Keratinocyte (primary cell): ENCODE measurements at regions not wholly inside any gene's neighbourhood (a gene's known extent, or its start where the extent isn't known, plus 50 kb on each side); places are given as distances from the start of the nearest gene placed in this dataset.

Experiments used
- DNase-seq: peaks from one replicate; pipeline ENCODE4 v3.0.0-alpha.2; 2011; ENCODE audit warnings: low read depth, missing footprints, low spot score
- FAIRE-seq: peaks from 2 replicates; lab custom pipeline; 2011; peaks lifted over from hg19 to GRCh38; lab: Jason Lieb, UNC
- H2AFZ ChIP-seq: 2 replicates; pipeline ENCODE4 v1.6.0; 2012; ENCODE audit warnings: low read length, control low read depth, inconsistent platforms; ENCODE audit not compliant: control insufficient read depth
- H3K27ac ChIP-seq: 2 replicates; pipeline ENCODE4 v1.5.1; 2011; ENCODE audit warnings: low read length; ENCODE audit not compliant: control insufficient read depth, insufficient read depth
- H3K27me3 ChIP-seq: 3 replicates; pipeline ENCODE4 v1.6.0; 2011; ENCODE audit warnings: low read length; ENCODE audit not compliant: control insufficient read depth, insufficient read depth; ENCODE audit errors: extremely low read depth
- H3K36me3 ChIP-seq, 2 experiments: 2 replicates in 1 of 2; 3 replicates in 1 of 2; pipeline ENCODE4 v1.5.1; 2011; ENCODE audit warnings: low read length in 2 of 2, mild to moderate bottlenecking in 1 of 2; ENCODE audit not compliant: control insufficient read depth in 2 of 2, insufficient read depth in 2 of 2; ENCODE audit errors: extremely low read depth in 1 of 2
- H3K4me1 ChIP-seq: 3 replicates; pipeline ENCODE4 v1.5.1; 2011; ENCODE audit warnings: low read length; ENCODE audit not compliant: control insufficient read depth, insufficient read depth; ENCODE audit errors: extremely low read depth
- H3K4me2 ChIP-seq: 3 replicates; pipeline ENCODE4 v1.6.0; 2011; ENCODE audit warnings: low read depth, low read length; ENCODE audit not compliant: control insufficient read depth, insufficient read depth; ENCODE audit errors: extremely low read depth
- H3K4me3 ChIP-seq, 3 experiments: fragments of 200-600 bp in 1 of 3; sonication (generic) in 1 of 3; 2 replicates in 2 of 3; 3 replicates in 1 of 3; pipeline ENCODE4 v1.5.1; 2011 to 2016; ENCODE audit warnings: low read length in 3 of 3, mild to moderate bottlenecking in 3 of 3, control low read depth in 2 of 3, inconsistent platforms in 1 of 3, low read depth in 1 of 3, mixed read lengths in 1 of 3, mixed run types in 1 of 3, moderate library complexity in 1 of 3; ENCODE audit not compliant: control insufficient read depth in 2 of 3, insufficient read depth in 2 of 3; ENCODE audit errors: extremely low read depth in 1 of 3
- H3K79me2 ChIP-seq: 2 replicates; pipeline ENCODE4 v1.6.0; 2012; ENCODE audit warnings: low read length; ENCODE audit not compliant: control insufficient read depth, insufficient read depth
- H3K9ac ChIP-seq: 3 replicates; pipeline ENCODE4 v1.6.0; 2011; ENCODE audit warnings: low read length; ENCODE audit not compliant: control insufficient read depth, insufficient read depth; ENCODE audit errors: extremely low read depth
- H3K9me1 ChIP-seq: 3 replicates; pipeline ENCODE4 v1.6.0; 2011; ENCODE audit warnings: low read length; ENCODE audit not compliant: control insufficient read depth, insufficient read depth; ENCODE audit errors: extremely low read depth
- H3K9me3 ChIP-seq: 2 replicates; pipeline ENCODE4 v1.5.1; 2012; ENCODE audit warnings: low read depth, low read length; ENCODE audit not compliant: control insufficient read depth
- H4K20me1 ChIP-seq: 3 replicates; pipeline ENCODE4 v1.6.0; 2011; ENCODE audit warnings: low read length; ENCODE audit not compliant: control insufficient read depth, insufficient read depth; ENCODE audit errors: extremely low read depth
- EZH2 ChIP-seq: IDR thresholded peaks from one replicate; pipeline ENCODE4 v1.6.1; 2012; ENCODE audit warnings: inconsistent platforms, mild to moderate bottlenecking, low read length, moderate library complexity
- dilution Hi-C: fragments of 300-500 bp; cut with MboI; formaldehyde crosslinking; loops from one replicate; pipeline ENCODE4 v1.7.0; 2020; ENCODE audit warnings: low sequenced_read_pairs; ENCODE audit not compliant: extremely low pct_ligation_motif_present
- TF ChIP-seq, protein P1 (sequence below), 3 experiments: IDR thresholded peaks in 1 of 3; conservative IDR thresholded peaks in 1 of 3; optimal IDR thresholded peaks in 1 of 3; 2 replicates in 2 of 3; 3 replicates in 1 of 3; pipeline versions ENCODE3 to v1.5.1; 2011; ENCODE audit warnings: low read length in 3 of 3, mild to moderate bottlenecking in 3 of 3, moderate library complexity in 2 of 3, control low read depth in 1 of 3, inconsistent platforms in 1 of 3; ENCODE audit not compliant: insufficient read depth in 2 of 3; ENCODE audit errors: extremely low read depth in 1 of 3

GRCh38 chr6:1232578-1232977 is 79.3 kb upstream of the FOXQ1 start:
- H3K9me3 ChIP-seq = no peaks in the 10 kb centered on the region
- H3K79me2 ChIP-seq = no peaks in the 10 kb centered on the region
- no peak overlapping the region for H3K27ac ChIP-seq
- H4K20me1 ChIP-seq = no peaks in the 10 kb centered on the region
- DNase-seq (no peak), FAIRE-seq (no peak)
- no peaks in the 10 kb centered on the region for H3K9me1 ChIP-seq
- H3K36me3 ChIP-seq = no peaks in the 10 kb centered on the region
- no peak overlapping the region for H3K4me3 ChIP-seq
- H3K9ac ChIP-seq = no peak overlapping the region
- H3K4me2 ChIP-seq = no peak overlapping the region
- no peak overlapping the region for H2AFZ ChIP-seq
- H3K4me1 ChIP-seq = peaks cover 5% of the 10 kb centered on the region
- no peaks in the 10 kb centered on the region for H3K27me3 ChIP-seq
- dilution Hi-C loops = no loop called here
- TF ChIP-seq EZH2 = no peak
- TF ChIP-seq, protein P1, sequence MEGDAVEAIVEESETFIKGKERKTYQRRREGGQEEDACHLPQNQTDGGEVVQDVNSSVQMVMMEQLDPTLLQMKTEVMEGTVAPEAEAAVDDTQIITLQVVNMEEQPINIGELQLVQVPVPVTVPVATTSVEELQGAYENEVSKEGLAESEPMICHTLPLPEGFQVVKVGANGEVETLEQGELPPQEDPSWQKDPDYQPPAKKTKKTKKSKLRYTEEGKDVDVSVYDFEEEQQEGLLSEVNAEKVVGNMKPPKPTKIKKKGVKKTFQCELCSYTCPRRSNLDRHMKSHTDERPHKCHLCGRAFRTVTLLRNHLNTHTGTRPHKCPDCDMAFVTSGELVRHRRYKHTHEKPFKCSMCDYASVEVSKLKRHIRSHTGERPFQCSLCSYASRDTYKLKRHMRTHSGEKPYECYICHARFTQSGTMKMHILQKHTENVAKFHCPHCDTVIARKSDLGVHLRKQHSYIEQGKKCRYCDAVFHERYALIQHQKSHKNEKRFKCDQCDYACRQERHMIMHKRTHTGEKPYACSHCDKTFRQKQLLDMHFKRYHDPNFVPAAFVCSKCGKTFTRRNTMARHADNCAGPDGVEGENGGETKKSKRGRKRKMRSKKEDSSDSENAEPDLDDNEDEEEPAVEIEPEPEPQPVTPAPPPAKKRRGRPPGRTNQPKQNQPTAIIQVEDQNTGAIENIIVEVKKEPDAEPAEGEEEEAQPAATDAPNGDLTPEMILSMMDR (optimal IDR thresholded peaks at IDR 0.05 in 1 of 3, IDR thresholded peaks at IDR 0.05 in 1 of 3, conservative IDR thresholded peaks at IDR 0.05 in 1 of 3; ENCODE audit: extremely low read depth in 1 of 3, insufficient read depth in 2 of 3, low read length in 3 of 3) = no peak

GRCh38 chr6:1231941-1232340 is 80.0 kb upstream of the FOXQ1 start:
- Histone ChIP-seq H3K4me1 (peaks cover 5% of the 10 kb centered on the region), H3K79me2 (no peaks in the 10 kb centered on the region), H2AFZ (peak overlapping the region; percentile 5), H3K27me3 (no peaks in the 10 kb centered on the region), H3K36me3 (no peaks in the 10 kb centered on the region), H3K9ac (no peak overlapping the region), H3K4me2 (peak overlapping the region; percentile 36), H3K4me3 (no peak overlapping the region), H4K20me1 (no peaks in the 10 kb centered on the region), H3K27ac (no peak overlapping the region), H3K9me1 (no peaks in the 10 kb centered on the region), H3K9me3 (no peaks in the 10 kb centered on the region)
- FAIRE-seq (peak; percentile 73), DNase-seq (peak; percentile 41)
- TF ChIP-seq, protein P1 (optimal IDR thresholded peaks at IDR 0.05 in 1 of 3, IDR thresholded peaks at IDR 0.05 in 1 of 3, conservative IDR thresholded peaks at IDR 0.05 in 1 of 3; ENCODE audit: extremely low read depth in 1 of 3, insufficient read depth in 2 of 3, low read length in 3 of 3) = no peak
- no peak for TF ChIP-seq EZH2
- dilution Hi-C loops = no loop called here
